Neuronal stem cell (in vitro differentiated cells): ENCODE measurements at regions not wholly inside any gene's neighbourhood (a gene's known extent, or its start where the extent isn't known, plus 50 kb on each side); places are given as distances from the start of the nearest gene placed in this dataset.

Experiments
- DNase-seq: peaks from one replicate; pipeline ENCODE4 v3.0.0-alpha.2; 2013; ENCODE audit warnings: low spot score
- H2AFZ ChIP-seq: one replicate; pipeline ENCODE4 v1.6.1; 2013; ENCODE audit warnings: mild to moderate bottlenecking, low read length, inconsistent platforms
- H2AK5ac ChIP-seq: 2 replicates; pipeline ENCODE4 v1.6.1; 2013; ENCODE audit warnings: low read depth, mild to moderate bottlenecking, inconsistent platforms, low read length, moderate library complexity, mixed read lengths
- H2BK120ac ChIP-seq: 2 replicates; pipeline ENCODE4 v1.6.1; 2013; ENCODE audit warnings: low read depth, mild to moderate bottlenecking, inconsistent platforms, low read length, moderate library complexity, mixed read lengths
- H2BK12ac ChIP-seq: one replicate; pipeline ENCODE4 v1.6.1; 2013; ENCODE audit warnings: low read length, inconsistent platforms
- H2BK15ac ChIP-seq: 2 replicates; pipeline ENCODE4 v1.6.1; 2013; ENCODE audit warnings: mild to moderate bottlenecking, low read length, inconsistent platforms, mixed read lengths
- H2BK5ac ChIP-seq: one replicate; pipeline ENCODE4 v1.6.1; 2013; ENCODE audit warnings: inconsistent platforms, mild to moderate bottlenecking, low read length, moderate library complexity
- H3K14ac ChIP-seq: one replicate; pipeline ENCODE4 v1.6.1; 2013; ENCODE audit warnings: low read length, inconsistent platforms
- H3K18ac ChIP-seq: 2 replicates; pipeline ENCODE4 v1.6.1; 2013; ENCODE audit warnings: low read length, inconsistent platforms
- H3K23ac ChIP-seq: 2 replicates; pipeline ENCODE4 v1.6.1; 2013; ENCODE audit warnings: low read depth, mild to moderate bottlenecking, mixed read lengths, low read length, inconsistent platforms; ENCODE audit not compliant: poor library complexity
- H3K27ac ChIP-seq: replicated peaks from 3 replicates; pipeline ENCODE4 v1.5.1; 2013; ENCODE audit warnings: low read length, inconsistent platforms
- H3K27me3 ChIP-seq, 3 experiments: 2 replicates each; pipeline ENCODE4 v1.6.1; 2013; ENCODE audit warnings: low read length in 3 of 3, mild to moderate bottlenecking in 2 of 3, inconsistent platforms in 1 of 3, low read depth in 1 of 3, mixed read lengths in 1 of 3, moderate library complexity in 1 of 3; ENCODE audit not compliant: control insufficient read depth in 3 of 3, insufficient read depth in 3 of 3
- H3K36me3 ChIP-seq, 2 donors: replicated peaks in 1 of 2; 2 replicates each; pipeline ENCODE4 v1.6.1; 2013; ENCODE audit warnings: low read length in 2 of 2; ENCODE audit not compliant: control insufficient read depth in 2 of 2, insufficient read depth in 2 of 2
- H3K4ac ChIP-seq: 2 replicates; pipeline ENCODE4 v1.6.1; 2013; ENCODE audit warnings: inconsistent platforms, mild to moderate bottlenecking, low read length, moderate library complexity
- H3K4me1 ChIP-seq, 2 donors: 1 replicate in 1 of 2; 2 replicates in 1 of 2; pipeline ENCODE4 v1.6.1; 2013; ENCODE audit warnings: low read length in 2 of 2, low read depth in 1 of 2; ENCODE audit not compliant: control insufficient read depth in 2 of 2, insufficient read depth in 1 of 2
- H3K4me2 ChIP-seq: one replicate; pipeline ENCODE4 v1.6.1; 2013; ENCODE audit warnings: mild to moderate bottlenecking, low read length, inconsistent platforms; ENCODE audit not compliant: insufficient read depth, poor library complexity, severe bottlenecking
- H3K4me3 ChIP-seq, 2 donors: 2 replicates each; pipeline ENCODE4 v1.5.1; 2013; ENCODE audit warnings: low read length in 2 of 2, mild to moderate bottlenecking in 2 of 2, inconsistent platforms in 1 of 2, moderate library complexity in 1 of 2
- H3K79me1 ChIP-seq: one replicate; pipeline ENCODE4 v1.6.1; 2013; ENCODE audit warnings: low read depth, mild to moderate bottlenecking, inconsistent platforms, low read length, moderate library complexity
- H3K9ac ChIP-seq: one replicate; pipeline ENCODE4 v1.6.1; 2013; ENCODE audit warnings: mild to moderate bottlenecking, low read depth, low read length, inconsistent platforms; ENCODE audit not compliant: poor library complexity
- H3K9me3 ChIP-seq, 2 donors: replicated peaks in 1 of 2; 2 replicates each; pipeline versions ENCODE3 to v1.6.1; 2013; ENCODE audit warnings: low read length in 2 of 2, mild to moderate bottlenecking in 2 of 2, inconsistent platforms in 1 of 2, low read depth in 1 of 2, mixed read lengths in 1 of 2, moderate library complexity in 1 of 2; ENCODE audit not compliant: control insufficient read depth in 2 of 2, insufficient read depth in 1 of 2
- H4K8ac ChIP-seq: one replicate; pipeline ENCODE4 v1.6.1; 2013; ENCODE audit warnings: low read depth, mild to moderate bottlenecking, inconsistent platforms, low read length, moderate library complexity
- H4K91ac ChIP-seq: one replicate; pipeline ENCODE4 v1.6.1; 2013; ENCODE audit warnings: low read length, low read depth, mild to moderate bottlenecking, inconsistent platforms; ENCODE audit not compliant: poor library complexity
- WGBS, 2 donors: extraction: QIAGEN DNeasy Blood & Tissue Kit; methylation state at CpG; one replicate each; pipeline ENCODE4 v1.1.7; 2013; ENCODE audit warnings: missing lambda C conversion rate in 2 of 2, mixed read lengths in 1 of 2; ENCODE audit not compliant: insufficient read length in 2 of 2, insufficient replicate concordance in 1 of 2; ENCODE audit errors: extremely low coverage in 2 of 2; 5-methylcytosine and 5-hydroxymethylcytosine counted together

- WGBS, 2 donors: no CpG with 5 or more reads among the region's 4 CpGs
Observed at GRCh38 chr3:11703146-11703545, 59.4 kb upstream of the VGLL4 start.

GRCh38 chr3:11699083-11699427, 55.3 kb upstream of the VGLL4 start:
- Histone ChIP-seq H3K27me3 (no peaks in the 10 kb centered on the region), H3K18ac (no peak overlapping the region), H3K4ac (no peak overlapping the region), H3K27ac (no peak overlapping the region), H3K79me1 (no peaks in the 10 kb centered on the region), H3K9ac (no peak overlapping the region), H3K14ac (no peak overlapping the region), H2BK120ac (no peak overlapping the region), H3K9me3 (no peaks in the 10 kb centered on the region), H4K91ac (no peak overlapping the region), H4K8ac (no peak overlapping the region), H2BK12ac (no peak overlapping the region), H2BK15ac (no peak overlapping the region), H2AK5ac (no peak overlapping the region), H3K4me1 (no peaks in the 10 kb centered on the region), H3K23ac (no peak overlapping the region), H2BK5ac (no peak overlapping the region), H3K4me3 (no peak overlapping the region), H3K36me3 (peaks cover 0 to 3% of the 10 kb centered on the region in 2 donors), H3K4me2 (no peak overlapping the region), H2AFZ (no peak overlapping the region)
- WGBS, 2 donors: no CpG with 5 or more reads among the region's 2 CpGs
- DNase-seq: no peak

More at GRCh38 chr3:11703146-11703545, 59.4 kb upstream of the VGLL4 start:
- Histone ChIP-seq H2BK5ac (no peak overlapping the region), H2AK5ac (no peak overlapping the region), H3K4me3 (no peak overlapping the region), H3K4ac (no peak overlapping the region), H3K14ac (no peak overlapping the region), H3K79me1 (no peaks in the 10 kb centered on the region), H3K9ac (no peak overlapping the region), H3K36me3 (peaks cover 0 to 3% of the 10 kb centered on the region in 2 donors), H2BK12ac (no peak overlapping the region), H2AFZ (no peak overlapping the region), H3K4me2 (no peak overlapping the region), H4K91ac (no peak overlapping the region), H3K27me3 (no peaks in the 10 kb centered on the region), H3K4me1 (no peaks in the 10 kb centered on the region), H3K23ac (no peak overlapping the region), H2BK120ac (no peak overlapping the region), H3K27ac (no peak overlapping the region), H4K8ac (no peak overlapping the region), H2BK15ac (no peak overlapping the region), H3K9me3 (no peaks in the 10 kb centered on the region), H3K18ac (no peak overlapping the region)
- no peak for DNase-seq

- Histone ChIP-seq H3K4ac (no peak overlapping the region), H3K79me1 (no peaks in the 10 kb centered on the region), H3K18ac (no peak overlapping the region), H3K9ac (no peak overlapping the region), H3K4me1 (no peaks in the 10 kb centered on the region), H2AFZ (no peak overlapping the region), H2BK120ac (no peak overlapping the region), H3K9me3 (no peaks in the 10 kb centered on the region), H3K23ac (no peak overlapping the region), H3K4me2 (no peak overlapping the region), H2BK5ac (no peak overlapping the region), H3K4me3 (no peak overlapping the region), H2BK12ac (no peak overlapping the region), H3K36me3 (peaks cover 0 to 3% of the 10 kb centered on the region in 2 donors), H3K27ac (no peak overlapping the region), H4K8ac (no peak overlapping the region), H3K27me3 (no peaks in the 10 kb centered on the region), H2AK5ac (no peak overlapping the region), H3K14ac (no peak overlapping the region), H4K91ac (no peak overlapping the region), H2BK15ac (no peak overlapping the region)
- WGBS, 2 donors: no CpG with 5 or more reads among the region's 7 CpGs
- no peak for DNase-seq
Observed at GRCh38 chr3:11698326-11699082, 54.8 kb upstream of the VGLL4 start.

GRCh38 chr3:11697701-11698100, 54.0 kb upstream of the VGLL4 start:
- DNase-seq: no peak
- no peaks in the 10 kb centered on the region for H3K79me1 ChIP-seq
- no peak overlapping the region for H2AFZ ChIP-seq
- no peak overlapping the region for H3K4me2 ChIP-seq
- no peak overlapping the region for H3K23ac ChIP-seq
- H3K4me3 ChIP-seq: no peak overlapping the region
- no peaks in the 10 kb centered on the region for H3K9me3 ChIP-seq
- no peaks in the 10 kb centered on the region for H3K4me1 ChIP-seq
- H2BK5ac ChIP-seq: no peak overlapping the region
- peaks cover 0 to 3% of the 10 kb centered on the region in 2 donors for H3K36me3 ChIP-seq
- H2BK120ac ChIP-seq: no peak overlapping the region
- no peak overlapping the region for H4K91ac ChIP-seq
- H3K27ac ChIP-seq: no peak overlapping the region
- H3K9ac ChIP-seq: no peak overlapping the region
- no peak overlapping the region for H2BK12ac ChIP-seq
- WGBS, 2 donors: no CpG with 5 or more reads among the region's 2 CpGs
- H3K18ac ChIP-seq: no peak overlapping the region
- H2BK15ac ChIP-seq: no peak overlapping the region
- H3K27me3 ChIP-seq: no peaks in the 10 kb centered on the region
- no peak overlapping the region for H3K4ac ChIP-seq
- H2AK5ac ChIP-seq: no peak overlapping the region
- H3K14ac ChIP-seq: no peak overlapping the region
- H4K8ac ChIP-seq: no peak overlapping the region
